HepG2 (cell line): ENCODE measurements at regions not wholly inside any gene's neighbourhood (a gene's known extent, or its start where the extent isn't known, plus 50 kb on each side); places are given as distances from the start of the nearest gene placed in this dataset.

Experiments used
- BCL6 ChIP-seq: IDR thresholded peaks from 2 replicates; pipeline ENCODE4 v1.6.1; 2016; ENCODE audit warnings: missing genetic modification reagents, missing compliant biosample characterization
- MAFF ChIP-seq: IDR thresholded peaks from 2 replicates; pipeline ENCODE4 v1.6.1; 2011; ENCODE audit warnings: low read depth, low read length, improper control_type of control experiment
- MYNN ChIP-seq: sonication (generic); formaldehyde crosslinking; IDR thresholded peaks from 2 replicates; pipeline ENCODE4 v1.4.0; 2020; ENCODE audit warnings: mild to moderate bottlenecking, low read depth, missing genetic modification reagents
- SIX4 ChIP-seq: sonication (generic); formaldehyde crosslinking; IDR thresholded peaks from 2 replicates; pipeline ENCODE4 v1.4.0; 2020; ENCODE audit warnings: missing genetic modification reagents
- SMC3 ChIP-seq: IDR thresholded peaks from 2 replicates; pipeline ENCODE4 v1.6.1; 2011; ENCODE audit warnings: low read length, improper control_type of control experiment
- TMF1 ChIP-seq: sonication (generic); formaldehyde crosslinking; IDR thresholded peaks from 2 replicates; pipeline ENCODE4 v1.8.1; 2022; ENCODE audit warnings: low read depth, missing genetic modification reagents
- ZFP90 ChIP-seq: sonication (generic); formaldehyde crosslinking; IDR thresholded peaks from 2 replicates; pipeline ENCODE4 v1.8.0; 2022; ENCODE audit warnings: missing genetic modification reagents, mild to moderate bottlenecking, inconsistent platforms, borderline replicate concordance
- ZNF24 ChIP-seq: fragments of 450-650 bp; IDR thresholded peaks from 2 replicates; pipeline ENCODE4 v1.6.1; 2017; ENCODE audit warnings: antibody characterized with exemption, mild to moderate bottlenecking
- ZNF296 ChIP-seq: sonication (generic); formaldehyde crosslinking; conservative IDR thresholded peaks from 2 replicates; pipeline ENCODE4 v1.5.0; 2020; ENCODE audit warnings: mild to moderate bottlenecking, missing genetic modification reagents
- ZNF629 ChIP-seq: sonication (generic); formaldehyde crosslinking; conservative IDR thresholded peaks from 2 replicates; pipeline ENCODE4 v1.5.0; 2020; ENCODE audit warnings: missing genetic modification reagents
- ZSCAN20 ChIP-seq: sonication (generic); formaldehyde crosslinking; IDR thresholded peaks from 2 replicates; pipeline ENCODE4 v1.4.0; 2020; ENCODE audit warnings: missing genetic modification reagents, mild to moderate bottlenecking, borderline replicate concordance
- ZSCAN31 ChIP-seq: sonication (generic); formaldehyde crosslinking; IDR thresholded peaks from 2 replicates; pipeline ENCODE4 v1.5.0; 2020; ENCODE audit warnings: low read depth, mild to moderate bottlenecking, missing genetic modification reagents
- TF ChIP-seq, protein P1 (sequence below): sonication (generic); formaldehyde crosslinking; IDR thresholded peaks from 2 replicates; pipeline ENCODE4 v1.5.0; 2020; ENCODE audit warnings: missing genetic modification reagents, mild to moderate bottlenecking, borderline replicate concordance
- TF ChIP-seq, protein P2 (sequence below): IDR thresholded peaks from 2 replicates; pipeline ENCODE4 v1.6.1; 2016
- TF ChIP-seq, protein P3 (sequence below): sonication (generic); formaldehyde crosslinking; IDR thresholded peaks from 2 replicates; pipeline ENCODE4 v1.8.0; 2022; ENCODE audit warnings: mild to moderate bottlenecking, missing genetic modification reagents, moderate library complexity
- TF ChIP-seq, protein P4 (sequence below): sonication (generic); formaldehyde crosslinking; IDR thresholded peaks from 2 replicates; pipeline ENCODE4 v1.8.0; 2022; ENCODE audit warnings: mild to moderate bottlenecking, missing genetic modification reagents; ENCODE audit not compliant: insufficient replicate concordance

DNA sequence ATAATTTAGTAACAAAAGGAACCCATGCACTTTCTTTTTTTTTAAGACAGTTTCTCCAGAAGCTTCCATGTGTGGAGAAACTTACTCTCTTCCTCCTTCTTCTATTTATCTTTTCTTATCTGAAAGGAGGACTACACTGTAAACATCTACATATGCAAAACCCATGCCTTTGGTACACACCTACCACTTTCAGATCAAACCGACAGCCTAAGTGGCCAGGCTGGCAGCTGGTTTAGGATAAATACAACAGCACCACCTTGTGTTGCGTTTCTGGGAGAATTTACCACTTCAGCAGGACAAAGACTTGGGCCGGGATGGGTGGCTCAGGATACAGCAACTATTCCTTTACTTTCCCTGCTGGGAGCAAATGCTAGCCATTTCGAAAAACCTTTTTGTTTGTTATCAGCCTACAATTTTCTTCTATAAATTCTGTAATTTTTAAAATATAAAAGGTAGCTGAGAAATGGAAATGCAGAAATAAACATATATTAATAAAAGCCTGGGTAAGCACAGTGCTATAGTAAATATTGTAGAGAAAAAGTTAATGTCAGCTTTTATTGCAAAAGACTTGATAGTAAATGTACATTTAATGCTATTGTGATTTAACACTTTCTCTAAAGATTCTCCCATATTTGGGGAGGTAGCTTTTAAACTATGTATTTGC, 94.0 kb upstream of the RFC3 start (continued):
- TF ChIP-seq, protein P1, sequence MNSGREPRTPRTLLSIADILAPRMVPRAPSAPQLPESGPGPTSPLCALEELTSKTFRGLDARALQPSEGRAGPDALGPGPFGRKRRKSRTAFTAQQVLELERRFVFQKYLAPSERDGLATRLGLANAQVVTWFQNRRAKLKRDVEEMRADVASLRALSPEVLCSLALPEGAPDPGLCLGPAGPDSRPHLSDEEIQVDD (CRISPR knock-in tag) = no peak
- TF ChIP-seq, protein P2, sequence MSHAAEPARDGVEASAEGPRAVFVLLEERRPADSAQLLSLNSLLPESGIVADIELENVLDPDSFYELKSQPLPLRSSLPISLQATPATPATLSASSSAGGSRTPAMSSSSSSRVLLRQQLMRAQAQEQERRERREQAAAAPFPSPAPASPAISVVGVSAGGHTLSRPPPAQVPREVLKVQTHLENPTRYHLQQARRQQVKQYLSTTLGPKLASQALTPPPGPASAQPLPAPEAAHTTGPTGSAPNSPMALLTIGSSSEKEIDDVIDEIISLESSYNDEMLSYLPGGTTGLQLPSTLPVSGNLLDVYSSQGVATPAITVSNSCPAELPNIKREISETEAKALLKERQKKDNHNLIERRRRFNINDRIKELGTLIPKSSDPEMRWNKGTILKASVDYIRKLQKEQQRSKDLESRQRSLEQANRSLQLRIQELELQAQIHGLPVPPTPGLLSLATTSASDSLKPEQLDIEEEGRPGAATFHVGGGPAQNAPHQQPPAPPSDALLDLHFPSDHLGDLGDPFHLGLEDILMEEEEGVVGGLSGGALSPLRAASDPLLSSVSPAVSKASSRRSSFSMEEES (CRISPR knock-in tag) = no peak
- TF ChIP-seq ZNF296 (CRISPR knock-in tag) (no peak), ZNF629 (CRISPR knock-in tag) (no peak), BCL6 (CRISPR knock-in tag) (peak; percentile 22; the same call in 1 of the 2 replicates), MAFF (no peak), ZFP90 (no peak), MYNN (no peak), ZNF24 (no peak), SIX4 (CRISPR knock-in tag) (no peak), ZSCAN20 (CRISPR knock-in tag) (no peak), TMF1 (CRISPR knock-in tag) (no peak), SMC3 (peak; percentile 97), ZSCAN31 (CRISPR knock-in tag) (no peak)
- TF ChIP-seq, protein P3, sequence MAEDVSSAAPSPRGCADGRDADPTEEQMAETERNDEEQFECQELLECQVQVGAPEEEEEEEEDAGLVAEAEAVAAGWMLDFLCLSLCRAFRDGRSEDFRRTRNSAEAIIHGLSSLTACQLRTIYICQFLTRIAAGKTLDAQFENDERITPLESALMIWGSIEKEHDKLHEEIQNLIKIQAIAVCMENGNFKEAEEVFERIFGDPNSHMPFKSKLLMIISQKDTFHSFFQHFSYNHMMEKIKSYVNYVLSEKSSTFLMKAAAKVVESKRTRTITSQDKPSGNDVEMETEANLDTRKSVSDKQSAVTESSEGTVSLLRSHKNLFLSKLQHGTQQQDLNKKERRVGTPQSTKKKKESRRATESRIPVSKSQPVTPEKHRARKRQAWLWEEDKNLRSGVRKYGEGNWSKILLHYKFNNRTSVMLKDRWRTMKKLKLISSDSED (CRISPR knock-in tag) = no peak
- TF ChIP-seq, protein P4, sequence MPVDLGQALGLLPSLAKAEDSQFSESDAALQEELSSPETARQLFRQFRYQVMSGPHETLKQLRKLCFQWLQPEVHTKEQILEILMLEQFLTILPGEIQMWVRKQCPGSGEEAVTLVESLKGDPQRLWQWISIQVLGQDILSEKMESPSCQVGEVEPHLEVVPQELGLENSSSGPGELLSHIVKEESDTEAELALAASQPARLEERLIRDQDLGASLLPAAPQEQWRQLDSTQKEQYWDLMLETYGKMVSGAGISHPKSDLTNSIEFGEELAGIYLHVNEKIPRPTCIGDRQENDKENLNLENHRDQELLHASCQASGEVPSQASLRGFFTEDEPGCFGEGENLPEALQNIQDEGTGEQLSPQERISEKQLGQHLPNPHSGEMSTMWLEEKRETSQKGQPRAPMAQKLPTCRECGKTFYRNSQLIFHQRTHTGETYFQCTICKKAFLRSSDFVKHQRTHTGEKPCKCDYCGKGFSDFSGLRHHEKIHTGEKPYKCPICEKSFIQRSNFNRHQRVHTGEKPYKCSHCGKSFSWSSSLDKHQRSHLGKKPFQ (CRISPR knock-in tag) = no peak
